Kidney epithelial cell (primary cell): ENCODE measurements at regions not wholly inside any gene's neighbourhood (a gene's known extent, or its start where the extent isn't known, plus 50 kb on each side); places are given as distances from the start of the nearest gene placed in this dataset.
"Not testable (repeated sequence)": the region's sequence is repeated elsewhere in the genome, so short reads cannot be mapped to it uniquely, and the experiment has no call there.

ENCODE experiments used
- DNase-seq: peaks from one replicate; pipeline ENCODE4 v3.0.0-alpha.2; 2010; ENCODE audit warnings: low read depth
- H3K27me3 ChIP-seq: 2 replicates; pipeline ENCODE4 v1.6.0; 2011; ENCODE audit warnings: low read length; ENCODE audit not compliant: control insufficient read depth, insufficient read depth
- H3K36me3 ChIP-seq: 2 replicates; pipeline ENCODE4 v1.5.1; 2011; ENCODE audit warnings: low read length; ENCODE audit not compliant: control insufficient read depth, insufficient read depth
- H3K4me3 ChIP-seq: 2 replicates; pipeline ENCODE4 v1.5.1; 2011; ENCODE audit warnings: low read depth, mild to moderate bottlenecking, control low read depth, low read length
- TF ChIP-seq, protein P1 (sequence below): IDR thresholded peaks from 2 replicates; pipeline ENCODE4 v1.5.1; 2011; ENCODE audit warnings: mild to moderate bottlenecking, moderate library complexity, low read length, control low read depth, inconsistent platforms; ENCODE audit not compliant: insufficient read depth, poor library complexity, severe bottlenecking

DNA sequence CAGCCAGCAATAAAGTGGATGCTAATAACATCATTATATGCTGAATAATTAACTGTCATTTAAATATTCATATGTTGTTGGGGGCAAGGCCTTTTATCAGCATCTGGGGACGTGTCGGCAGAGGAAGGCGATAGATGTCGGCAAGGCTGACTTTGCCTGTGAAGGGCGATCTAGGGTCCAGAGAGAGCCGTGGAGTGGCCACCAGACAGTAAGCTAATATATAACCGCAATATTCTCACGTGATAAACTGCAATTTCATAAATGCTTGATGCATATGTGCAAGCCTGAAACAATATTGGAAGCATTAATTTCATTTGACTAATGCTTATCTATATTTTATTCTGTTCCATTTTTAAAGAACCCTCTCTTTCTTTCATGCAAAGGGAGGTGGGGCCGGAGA lies 141.0 kb upstream of the POU3F1 start:
- DNase-seq = no peak
- no peaks in the 10 kb centered on the region for H3K36me3 ChIP-seq
- H3K27me3 ChIP-seq = peaks cover 14% of the 10 kb centered on the region
- TF ChIP-seq, protein P1, sequence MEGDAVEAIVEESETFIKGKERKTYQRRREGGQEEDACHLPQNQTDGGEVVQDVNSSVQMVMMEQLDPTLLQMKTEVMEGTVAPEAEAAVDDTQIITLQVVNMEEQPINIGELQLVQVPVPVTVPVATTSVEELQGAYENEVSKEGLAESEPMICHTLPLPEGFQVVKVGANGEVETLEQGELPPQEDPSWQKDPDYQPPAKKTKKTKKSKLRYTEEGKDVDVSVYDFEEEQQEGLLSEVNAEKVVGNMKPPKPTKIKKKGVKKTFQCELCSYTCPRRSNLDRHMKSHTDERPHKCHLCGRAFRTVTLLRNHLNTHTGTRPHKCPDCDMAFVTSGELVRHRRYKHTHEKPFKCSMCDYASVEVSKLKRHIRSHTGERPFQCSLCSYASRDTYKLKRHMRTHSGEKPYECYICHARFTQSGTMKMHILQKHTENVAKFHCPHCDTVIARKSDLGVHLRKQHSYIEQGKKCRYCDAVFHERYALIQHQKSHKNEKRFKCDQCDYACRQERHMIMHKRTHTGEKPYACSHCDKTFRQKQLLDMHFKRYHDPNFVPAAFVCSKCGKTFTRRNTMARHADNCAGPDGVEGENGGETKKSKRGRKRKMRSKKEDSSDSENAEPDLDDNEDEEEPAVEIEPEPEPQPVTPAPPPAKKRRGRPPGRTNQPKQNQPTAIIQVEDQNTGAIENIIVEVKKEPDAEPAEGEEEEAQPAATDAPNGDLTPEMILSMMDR = no peak
- H3K4me3 ChIP-seq = no peak overlapping the region

DNA sequence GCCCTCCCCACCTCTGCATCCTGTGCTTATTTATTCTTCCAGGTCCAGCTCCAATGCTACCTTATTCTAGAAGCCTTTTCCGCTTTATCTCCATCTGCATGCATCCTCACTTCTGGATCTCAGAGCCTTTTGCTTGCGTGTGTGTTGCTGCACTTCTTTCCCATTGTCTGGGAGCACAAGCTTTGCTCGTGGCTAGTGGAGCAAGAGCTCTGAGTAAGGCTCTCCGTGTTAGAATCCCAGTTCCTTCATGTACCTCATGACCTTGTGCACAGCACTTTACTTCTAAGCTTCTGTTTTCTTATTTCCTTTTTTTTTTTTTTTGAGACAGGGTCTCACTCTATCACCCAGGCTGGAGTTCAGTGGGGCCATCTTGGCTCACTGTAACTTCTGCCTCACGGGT lies 140.0 kb upstream of the POU3F1 start:
- peaks cover 10% of the 10 kb centered on the region for H3K27me3 ChIP-seq
- DNase-seq = no peak
- no peaks in the 10 kb centered on the region for H3K36me3 ChIP-seq
- TF ChIP-seq, protein P1 = no peak
- H3K4me3 ChIP-seq = no peak overlapping the region

DNA sequence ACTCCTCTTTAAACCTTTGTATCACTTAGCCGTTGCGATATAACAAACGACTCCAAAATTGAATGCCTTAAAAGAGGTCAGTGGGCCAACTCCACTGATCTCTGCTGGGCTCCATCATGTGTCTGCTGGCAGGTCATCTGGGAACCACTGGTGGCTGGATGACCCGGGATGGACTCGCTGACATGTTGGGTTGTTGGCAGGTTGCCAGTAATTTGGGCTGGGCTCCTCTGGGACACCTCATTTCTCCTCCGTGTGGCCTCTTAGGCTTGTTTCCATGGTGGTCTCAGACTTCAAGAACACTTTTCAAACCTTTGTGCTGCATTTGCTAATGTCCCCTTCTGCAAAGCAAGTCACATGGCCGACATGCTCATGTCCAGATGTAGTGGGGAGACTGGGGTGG lies 139.3 kb upstream of the POU3F1 start:
- no peaks in the 10 kb centered on the region for H3K36me3 ChIP-seq
- TF ChIP-seq, protein P1 = no peak
- H3K27me3 ChIP-seq = peaks cover 7% of the 10 kb centered on the region
- no peak overlapping the region for H3K4me3 ChIP-seq
- no peak for DNase-seq

DNA sequence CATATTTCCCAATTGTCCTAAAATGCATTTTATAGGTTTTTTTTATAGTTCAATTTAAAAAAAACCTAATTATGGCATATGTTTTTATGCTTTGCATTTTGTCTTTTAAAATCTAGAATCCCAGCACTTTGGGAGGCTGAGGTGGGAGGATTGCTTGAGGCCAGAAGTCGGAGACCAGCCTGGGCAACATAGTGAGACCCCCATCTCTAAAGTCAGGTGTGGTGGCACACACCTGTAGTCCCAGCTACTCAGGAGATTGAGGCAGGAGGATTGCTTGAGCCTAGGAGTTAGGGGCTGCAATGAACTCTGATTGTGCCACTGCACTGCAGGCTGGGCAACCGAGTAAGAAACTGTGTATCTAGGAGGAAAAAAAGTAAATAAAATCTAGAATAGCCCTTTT lies 137.2 kb upstream of the POU3F1 start:
- peaks cover 2% of the 10 kb centered on the region for H3K27me3 ChIP-seq
- TF ChIP-seq, protein P1 = no peak
- DNase-seq = no peak

DNA sequence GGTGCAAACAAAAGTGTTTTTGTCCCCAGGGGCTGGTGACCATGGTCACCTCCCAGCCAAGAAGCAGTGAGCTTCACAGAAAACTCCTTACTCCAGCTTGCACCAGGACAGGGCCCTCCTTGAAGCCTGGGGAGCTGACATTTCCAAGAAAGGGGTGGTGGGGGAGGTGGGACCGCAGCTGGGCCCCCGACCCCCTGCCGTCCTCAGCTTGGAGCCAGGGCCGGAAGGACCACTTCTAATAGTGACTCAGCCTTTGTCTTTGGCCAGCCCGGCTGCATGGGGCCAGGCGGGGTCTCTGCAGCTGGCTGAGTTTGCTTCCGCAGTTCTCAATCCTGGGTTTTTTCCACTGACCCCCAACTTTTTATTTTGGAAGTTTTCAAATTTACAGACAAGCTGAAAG lies 136.5 kb upstream of the POU3F1 start:
- no peak for DNase-seq
- TF ChIP-seq, protein P1 = no peak
- peaks cover 2% of the 10 kb centered on the region for H3K27me3 ChIP-seq
- no peak overlapping the region for H3K4me3 ChIP-seq
- no peaks in the 10 kb centered on the region for H3K36me3 ChIP-seq

More for the DNA sequence above, 137.2 kb upstream of the POU3F1 start:
- Histone ChIP-seq H3K36me3 (no peaks in the 10 kb centered on the region), H3K4me3 (no peak overlapping the region)

DNA sequence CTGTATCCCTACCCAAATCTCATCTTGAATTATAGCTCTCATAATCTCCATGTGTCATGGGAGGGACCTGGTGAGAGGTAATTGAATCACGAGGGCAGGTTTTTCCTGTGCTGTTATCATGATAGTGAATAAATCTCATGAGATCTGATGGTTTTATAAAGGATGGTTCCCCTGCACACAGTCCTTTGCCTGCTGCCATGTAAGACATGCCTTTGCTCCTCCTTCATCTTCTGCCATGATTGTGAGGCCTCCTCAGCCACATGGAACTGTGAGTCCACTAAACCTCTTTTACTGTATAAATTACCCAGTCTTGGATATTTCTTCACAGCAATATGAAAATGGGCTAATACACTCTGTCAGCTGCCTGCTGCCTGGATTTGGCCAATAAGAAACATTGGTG lies 133.8 kb upstream of the POU3F1 start:
- H3K36me3 ChIP-seq, H3K4me3 ChIP-seq, DNase-seq, H3K27me3 ChIP-seq: not testable (repeated sequence)
